HPDE6-E6E7 (cell line): ENCODE measurements at regions not wholly inside any gene's neighbourhood (a gene's known extent, or its start where the extent isn't known, plus 50 kb on each side); places are given as distances from the start of the nearest gene placed in this dataset.

Experiments used
- DNase-seq: peaks from one replicate; pipeline ENCODE4 v3.0.0; 2011; ENCODE audit warnings: missing footprints; ENCODE audit errors: extremely low spot score

DNA sequence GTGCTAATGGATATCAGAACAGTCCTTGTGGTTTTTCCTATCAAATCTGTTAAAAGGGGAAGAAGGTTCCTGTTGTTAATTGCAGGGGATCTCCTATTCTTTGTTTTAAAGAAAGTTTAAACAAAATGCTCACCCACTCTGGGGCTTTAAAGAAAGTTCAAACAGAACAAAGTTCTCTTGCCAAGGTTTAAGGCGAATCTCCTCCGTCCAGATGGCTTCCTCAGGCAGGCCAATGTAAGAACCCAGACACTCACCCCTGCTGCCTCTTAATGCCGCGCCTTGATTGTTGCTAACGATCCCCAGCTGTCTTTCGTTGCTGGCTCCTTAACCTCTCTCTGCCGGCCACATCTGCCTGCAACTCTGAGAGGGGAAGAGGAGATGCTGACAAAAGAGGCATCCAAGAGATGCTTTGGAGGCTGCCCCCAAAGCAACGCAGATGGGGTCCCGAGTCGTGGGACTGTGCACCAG lies 235.0 kb upstream of the PRDM1 start:
- DNase-seq = no peak

DNA sequence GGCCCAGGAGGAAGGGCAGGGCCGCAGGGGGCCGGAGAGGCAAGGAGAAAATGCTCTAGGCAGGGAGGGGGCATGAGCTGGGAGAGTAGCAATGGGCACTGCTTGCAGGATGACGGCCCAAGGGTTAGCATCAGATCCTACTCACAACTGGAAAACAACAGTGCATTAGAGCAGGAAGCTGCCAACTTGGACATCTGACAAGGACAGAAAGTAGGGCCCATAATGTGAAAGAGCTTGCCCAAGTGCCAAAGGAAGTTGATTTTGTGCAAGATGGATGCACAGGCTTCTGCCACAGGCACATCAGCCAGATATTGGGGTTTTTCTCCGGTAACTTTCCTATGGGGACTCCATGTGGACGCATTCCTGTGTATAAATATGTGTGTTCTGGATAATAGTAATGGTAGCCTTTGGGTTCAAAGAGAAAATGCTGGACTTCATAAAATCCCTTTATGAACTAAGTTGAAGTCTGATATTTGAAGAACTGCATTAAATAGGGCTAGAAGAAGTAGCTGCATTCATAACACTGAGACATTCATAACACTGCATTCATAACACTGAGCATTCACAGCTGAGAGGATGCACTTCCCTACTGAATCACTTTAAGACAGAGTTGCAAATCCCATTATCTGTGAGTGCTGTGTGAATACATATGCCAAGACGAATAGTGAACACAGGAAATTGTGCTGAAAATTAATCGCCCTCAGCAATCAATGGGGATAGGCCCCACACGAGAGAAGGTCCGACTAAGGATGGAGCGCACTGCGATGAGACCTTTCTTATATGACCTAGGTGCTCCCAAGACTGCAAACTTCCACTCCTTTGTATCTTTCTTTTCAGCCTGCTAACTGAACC lies 235.6 kb upstream of the PRDM1 start:
- DNase-seq = no peak

DNA sequence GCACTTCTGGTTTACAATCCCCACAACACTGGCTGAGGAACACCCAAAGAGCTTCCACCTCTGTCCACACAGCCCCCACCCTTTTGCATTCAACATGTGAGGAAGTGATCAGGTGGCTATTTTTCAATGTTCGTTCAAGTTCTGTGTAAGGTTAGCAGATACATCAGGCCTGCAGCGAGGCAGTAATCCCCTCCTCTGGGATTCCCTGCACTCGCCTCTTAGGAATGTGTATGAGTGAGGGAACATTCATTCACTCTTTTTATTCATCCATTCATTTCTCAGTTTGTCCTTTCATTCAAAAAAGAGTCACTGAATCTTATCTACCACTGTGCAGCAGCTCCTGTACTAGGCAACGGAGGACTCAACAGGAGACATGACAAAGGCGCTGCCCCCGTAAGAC lies 236.4 kb upstream of the PRDM1 start:
- DNase-seq = no peak

DNA sequence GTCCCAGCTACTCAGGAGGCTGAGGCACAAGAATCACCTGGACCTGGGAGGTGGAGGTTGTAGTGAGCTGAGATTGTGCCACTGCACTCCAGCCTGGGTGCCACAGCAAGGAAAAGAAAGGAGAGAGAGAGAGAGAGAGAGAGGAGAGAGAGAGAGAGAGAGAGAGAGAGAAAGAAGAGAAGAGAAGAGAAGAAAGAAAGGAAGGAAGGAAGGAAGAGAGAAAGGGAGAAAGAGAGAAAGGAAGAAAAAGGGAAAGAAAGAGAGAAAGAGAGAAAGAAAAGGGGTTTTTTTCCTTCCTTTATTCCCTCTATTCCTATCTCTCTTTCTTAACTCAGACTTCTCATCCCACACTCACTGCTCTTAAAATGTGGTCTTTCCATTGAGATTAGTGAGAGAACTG lies 238.7 kb upstream of the PRDM1 start:
- no peak for DNase-seq

DNA sequence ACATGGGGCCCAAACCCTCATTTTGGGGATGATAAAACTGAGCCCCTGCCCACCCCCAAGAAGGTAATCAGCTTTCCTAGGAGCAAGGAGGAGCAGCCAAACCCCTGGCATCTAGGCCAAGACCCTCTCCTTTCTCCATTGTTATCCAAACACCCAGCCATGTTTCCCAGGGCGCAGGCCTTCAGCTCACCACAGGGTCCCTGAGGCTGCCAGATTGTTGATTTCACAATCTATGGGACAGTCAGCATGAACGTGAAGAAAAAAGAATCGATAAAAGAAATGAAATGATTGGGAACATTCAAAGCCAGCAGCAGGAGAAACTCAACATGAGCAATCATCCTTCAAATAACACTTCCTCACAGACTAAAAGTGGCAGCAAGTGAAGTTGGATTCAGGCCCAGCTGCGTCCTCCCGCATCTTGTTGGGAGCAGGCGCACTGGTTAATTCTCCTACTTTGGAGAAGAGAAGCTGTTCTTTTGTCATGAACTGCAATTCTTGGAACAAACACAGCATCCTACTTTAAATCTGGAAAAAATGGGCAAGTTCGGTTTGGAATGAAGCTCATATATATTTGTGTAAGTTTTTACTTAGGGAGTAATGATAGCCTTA lies 241.8 kb upstream of the PRDM1 start:
- DNase-seq = no peak

DNA sequence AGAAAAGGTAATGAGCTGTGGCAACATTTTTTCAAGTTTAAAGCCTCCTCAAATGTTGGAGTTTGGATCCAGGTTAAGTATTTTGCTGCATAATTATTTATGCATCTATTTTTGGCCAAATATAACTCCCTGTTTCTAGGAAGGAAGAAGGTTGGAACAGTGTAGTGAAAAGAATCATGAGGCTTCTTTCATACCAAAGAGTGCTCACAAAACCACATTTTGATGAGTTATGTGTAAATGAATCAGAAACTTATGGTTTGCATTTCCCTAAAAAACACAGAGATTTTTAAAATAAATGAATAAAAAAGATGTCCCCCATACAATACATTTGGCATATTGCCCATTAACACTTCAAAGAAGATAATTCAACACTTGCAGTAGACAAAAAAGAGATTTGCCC lies 246.9 kb upstream of the PRDM1 start:
- no peak for DNase-seq

DNA sequence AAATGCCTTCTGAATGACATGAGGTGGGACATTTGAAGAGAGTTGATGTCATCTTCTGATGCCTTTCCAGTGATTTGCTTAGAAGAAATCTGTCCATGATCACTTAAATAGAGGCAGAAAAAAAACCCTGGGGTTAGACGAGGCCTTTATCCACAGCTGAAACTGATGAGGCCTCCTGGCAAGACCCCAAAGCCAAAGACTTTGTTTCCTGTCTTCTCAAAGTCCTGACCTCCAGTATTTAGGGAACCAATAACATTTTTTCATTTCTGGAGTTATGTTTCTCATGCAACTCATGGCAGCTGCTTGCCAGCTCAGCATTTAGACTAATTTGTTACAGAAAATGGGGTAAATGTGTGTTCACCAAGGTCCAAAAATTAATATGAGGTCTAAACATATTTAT lies 248.0 kb upstream of the PRDM1 start:
- no peak for DNase-seq

DNA sequence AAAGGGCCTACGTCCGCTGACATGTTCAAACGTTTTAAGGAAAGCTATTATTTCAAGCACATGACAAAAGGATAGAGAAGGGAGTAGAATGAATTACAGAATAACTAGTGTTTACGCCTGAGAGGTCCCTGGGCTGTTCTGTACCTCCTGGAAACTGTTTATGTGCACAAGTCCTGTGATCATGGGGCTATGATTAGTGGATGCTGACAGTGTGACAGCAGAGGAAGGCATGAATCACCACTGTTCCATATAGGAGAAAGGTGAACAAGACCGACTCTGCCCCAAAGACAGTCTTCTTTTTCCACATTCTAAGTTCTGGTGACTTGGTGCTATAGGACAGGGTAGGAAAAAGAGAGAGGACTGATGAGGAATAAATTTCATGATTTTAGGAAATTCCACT lies 249.2 kb upstream of the PRDM1 start:
- no peak for DNase-seq

DNA sequence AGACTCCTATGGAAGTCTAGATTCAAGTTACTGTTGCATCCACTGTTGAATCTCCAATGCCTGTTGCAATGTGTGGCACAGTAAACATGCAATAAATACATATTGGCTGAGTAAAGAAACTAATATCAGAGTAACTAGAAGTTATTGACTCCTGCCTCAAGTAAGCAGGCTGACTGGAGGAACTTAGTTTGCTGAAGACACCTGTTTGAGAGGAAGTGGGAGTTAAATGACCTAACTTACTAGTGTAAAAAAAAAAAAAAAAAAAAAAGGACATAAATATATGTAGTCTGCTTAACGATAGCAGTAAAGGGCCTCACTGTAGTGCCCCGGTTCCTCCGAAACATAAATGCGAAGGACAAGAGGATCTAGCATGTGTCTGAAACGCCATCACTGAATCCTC lies 249.8 kb upstream of the PRDM1 start:
- DNase-seq = no peak

DNA sequence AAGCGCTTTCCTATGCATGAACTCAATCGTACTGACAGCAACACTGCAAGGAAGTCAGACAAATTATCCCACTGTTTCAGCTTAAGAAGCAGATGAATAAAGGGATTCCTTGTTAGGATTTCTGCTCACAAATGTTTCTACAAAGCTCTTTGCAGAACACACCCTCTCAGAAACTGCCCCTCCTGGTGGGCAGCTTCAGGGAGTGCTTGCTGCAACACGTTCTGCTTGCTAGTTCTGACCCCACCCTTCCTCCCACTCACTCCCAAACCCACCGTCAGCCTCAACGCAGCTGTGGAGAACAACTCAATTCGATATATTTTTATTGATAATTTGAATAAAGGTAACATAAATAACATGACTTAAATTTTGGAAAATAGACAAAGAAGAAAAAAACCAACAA lies 250.8 kb upstream of the PRDM1 start:
- DNase-seq = peak; percentile 33

DNA sequence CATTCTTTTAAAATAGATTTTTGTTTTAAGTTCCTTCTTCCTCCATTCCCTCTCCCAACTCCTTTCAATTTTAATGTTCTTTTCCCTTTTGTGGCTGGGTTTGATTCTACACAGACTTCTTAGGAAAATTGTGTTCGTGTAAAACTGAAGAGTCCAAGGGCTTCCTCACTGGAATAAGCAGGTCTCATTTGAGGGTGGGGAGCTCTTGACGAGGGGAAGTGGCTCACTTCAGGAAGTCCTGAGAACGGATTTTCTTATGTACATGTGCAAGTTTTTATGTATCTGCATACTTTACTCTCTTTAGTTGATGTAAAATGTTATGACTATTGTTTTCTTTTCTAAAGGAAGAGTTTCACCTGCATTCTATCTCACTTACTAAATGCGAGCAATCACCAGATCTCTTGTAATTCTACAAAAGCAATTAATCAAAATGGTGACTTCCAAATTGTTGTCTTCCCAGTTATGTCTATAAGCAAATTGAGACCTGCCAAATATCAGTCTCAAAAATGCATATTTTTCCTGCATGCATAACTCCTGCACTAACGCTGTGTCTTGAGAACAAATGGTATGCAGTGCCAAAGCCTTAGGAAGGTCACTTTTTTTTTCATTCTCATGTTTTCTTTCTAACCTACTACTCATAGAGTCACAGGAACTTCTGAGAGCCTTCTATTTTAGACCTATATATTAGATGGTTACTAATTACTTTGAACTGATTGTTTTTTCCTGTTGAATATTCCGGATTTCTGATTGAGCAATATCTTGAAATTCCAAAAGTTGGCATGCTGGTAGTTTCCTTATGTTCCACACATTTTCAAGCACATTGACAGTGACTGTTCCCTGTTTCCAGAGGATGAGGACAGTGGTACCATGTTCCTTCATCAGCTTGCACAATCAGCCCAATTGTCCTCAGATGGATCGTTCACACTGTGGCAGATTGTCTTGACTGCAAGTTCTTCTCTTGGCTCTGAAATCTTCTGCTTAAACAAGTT lies 251.9 kb upstream of the PRDM1 start:
- DNase-seq = no peak

DNA sequence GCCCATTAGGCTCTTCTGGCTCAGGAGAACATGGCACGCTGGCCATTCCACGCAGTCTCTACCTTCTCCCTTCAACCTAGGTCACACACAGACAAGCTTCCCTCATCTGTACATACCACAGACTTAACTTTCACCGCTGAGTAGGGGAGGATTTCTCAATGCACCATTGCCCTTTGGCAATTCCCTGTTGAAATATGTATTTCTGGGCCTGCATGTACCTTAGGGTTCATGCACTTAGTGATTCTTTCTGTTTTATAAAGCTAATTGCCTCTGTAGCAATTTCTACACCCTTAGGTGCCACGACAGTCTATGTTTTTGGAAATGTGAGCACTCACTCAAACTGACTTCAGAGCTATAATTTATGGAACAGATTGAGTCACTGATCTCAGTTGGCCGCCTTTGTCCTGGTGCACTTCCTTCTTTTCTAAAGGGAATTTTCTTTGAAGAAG lies 253.8 kb upstream of the PRDM1 start:
- no peak for DNase-seq

DNA sequence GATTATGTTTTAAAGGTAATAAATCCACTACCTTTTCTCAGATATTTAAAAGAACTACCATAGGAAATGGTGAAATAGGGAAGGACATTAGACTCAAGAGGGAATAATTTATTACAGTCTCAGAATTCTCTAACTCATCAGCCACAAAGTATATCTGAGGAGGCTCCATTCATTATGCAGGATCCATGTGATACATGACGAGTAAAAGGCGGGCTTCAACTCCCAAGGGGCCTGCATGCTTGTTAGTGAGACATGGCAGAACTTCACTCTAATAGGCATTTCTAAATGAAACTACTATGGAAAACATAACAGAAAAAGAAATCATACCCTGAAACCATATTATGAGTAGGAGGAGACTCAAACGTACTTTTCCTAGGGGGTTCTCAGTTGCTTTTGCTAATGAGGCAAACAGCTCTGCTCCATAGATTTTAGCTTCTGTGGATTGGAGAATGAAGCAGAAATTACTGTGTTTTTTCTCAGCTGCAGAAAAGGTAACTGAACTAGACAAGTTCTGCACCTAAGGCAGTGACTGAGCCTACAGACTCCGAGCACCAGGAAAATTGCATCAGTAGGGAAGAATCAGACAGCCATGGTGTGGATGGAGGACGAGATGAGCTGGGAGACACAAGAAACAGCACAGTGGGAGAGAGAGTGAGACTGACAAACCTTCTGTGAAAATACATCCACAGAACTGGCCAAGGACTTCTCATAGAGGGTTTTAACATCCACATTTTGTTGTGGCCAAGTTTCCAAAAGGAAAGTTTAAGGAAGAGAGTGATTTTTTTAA lies 254.6 kb upstream of the PRDM1 start:
- DNase-seq = no peak

DNA sequence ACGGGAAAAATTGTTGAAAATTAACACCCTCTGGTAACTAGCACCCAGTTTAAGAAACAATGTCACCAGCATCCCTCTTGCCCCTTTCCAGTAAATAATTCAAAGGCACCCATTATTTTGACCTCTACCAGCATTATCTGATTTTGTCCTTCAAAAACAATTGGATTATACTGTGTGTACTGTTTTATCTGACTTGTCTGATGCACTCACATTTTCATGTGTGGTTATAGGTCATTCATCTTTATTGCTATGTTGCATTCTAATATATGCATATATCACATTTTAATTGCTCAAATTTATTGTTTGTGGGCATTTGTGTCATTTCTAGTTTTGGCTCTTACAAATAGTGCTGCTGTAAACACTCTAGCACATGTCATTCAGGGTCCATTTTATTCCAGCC lies 260.9 kb upstream of the PRDM1 start:
- no peak for DNase-seq

DNA sequence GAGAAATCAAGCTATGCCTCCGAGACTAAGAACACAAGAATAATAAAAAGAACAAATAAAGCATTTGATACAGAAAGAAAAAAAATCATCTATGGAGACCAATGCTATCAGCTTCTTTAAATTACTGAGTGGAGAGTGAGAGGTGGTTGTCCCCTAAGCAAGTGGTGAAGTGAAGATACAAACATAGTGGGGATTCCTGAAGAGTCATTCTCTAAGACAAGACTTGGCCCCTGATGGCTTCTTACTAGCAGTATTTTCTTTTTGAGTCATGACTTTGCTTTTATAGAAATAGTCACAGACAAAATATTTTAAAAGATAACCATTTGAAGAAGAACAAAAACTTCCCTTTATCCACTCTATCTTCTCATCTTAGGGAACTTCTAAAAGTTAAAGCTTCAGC lies 261.4 kb upstream of the PRDM1 start:
- DNase-seq = no peak

DNA sequence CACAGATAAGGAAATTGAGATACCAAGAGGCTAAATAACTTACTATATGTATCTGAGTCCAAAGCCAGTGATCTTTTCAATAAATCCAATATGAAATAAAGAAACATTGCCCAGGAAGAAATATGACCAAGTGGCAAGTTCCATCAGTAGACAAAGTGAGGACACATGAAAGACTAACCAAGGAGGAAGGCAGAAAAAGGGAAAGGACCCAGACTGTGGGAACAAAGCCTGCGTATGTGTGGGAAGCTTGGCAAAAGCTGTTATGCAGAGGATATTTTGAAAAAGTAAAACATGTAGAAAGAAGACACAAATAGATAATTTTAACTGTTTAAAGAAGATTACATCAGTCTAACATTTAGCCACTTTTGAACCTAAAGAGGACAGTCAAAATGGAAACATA lies 264.4 kb upstream of the PRDM1 start:
- no peak for DNase-seq

DNA sequence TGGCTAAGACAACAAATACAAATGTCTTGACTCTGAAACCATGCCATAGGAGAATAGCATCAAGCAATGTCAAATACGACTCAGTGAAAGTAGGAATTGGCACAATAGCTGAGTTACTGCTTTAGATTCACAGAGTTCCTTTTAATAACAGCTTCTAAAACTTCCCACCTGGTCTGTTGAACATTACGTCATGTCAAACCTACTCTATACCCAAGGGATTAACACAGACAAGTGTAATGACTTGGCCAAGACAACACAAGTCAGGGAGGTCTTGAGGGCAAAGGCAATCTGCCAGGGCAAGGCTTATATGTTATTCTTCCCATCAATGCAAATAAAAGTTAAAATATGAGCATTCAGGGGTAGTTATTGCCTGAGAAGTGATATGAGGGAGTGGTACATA lies 265.1 kb upstream of the PRDM1 start:
- no peak for DNase-seq

DNA sequence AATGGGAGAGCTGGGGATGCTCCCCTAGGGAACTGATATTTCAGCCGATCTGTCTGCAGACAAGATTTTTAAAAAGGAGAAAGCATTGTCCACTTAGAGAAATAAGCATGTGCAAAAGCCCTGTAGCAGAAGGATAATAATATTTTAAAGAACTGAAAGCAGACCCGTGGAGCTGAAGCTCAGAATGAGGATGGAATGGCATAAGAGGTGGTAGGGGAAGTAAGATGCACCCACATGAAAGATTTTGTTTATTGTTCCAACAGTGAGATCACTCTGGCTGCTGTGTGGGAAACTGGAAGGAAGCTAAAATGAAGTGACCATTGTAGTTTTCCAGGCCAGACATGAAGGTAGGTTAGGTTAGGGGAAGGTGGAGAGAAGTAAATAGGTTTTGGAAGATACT lies 266.4 kb upstream of the PRDM1 start:
- DNase-seq = no peak

DNA sequence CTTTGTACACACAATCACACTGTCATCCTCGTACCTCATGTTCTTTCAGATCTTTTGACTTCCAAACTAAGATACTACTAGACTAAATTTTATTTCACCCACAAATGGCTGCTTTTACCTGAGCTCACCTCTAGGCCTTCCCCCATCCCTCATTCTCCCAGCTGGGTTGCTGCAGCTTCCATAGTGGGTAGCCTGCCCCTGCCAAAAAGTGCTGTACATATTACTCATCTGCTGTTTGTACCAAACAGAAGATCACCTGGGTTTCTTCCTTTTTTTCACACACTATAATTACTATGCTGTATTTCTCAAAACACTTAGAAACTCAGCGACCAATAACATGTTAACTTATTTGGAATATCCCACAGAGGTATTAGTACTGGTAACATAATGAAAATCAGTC lies 267.6 kb upstream of the PRDM1 start:
- DNase-seq = no peak

DNA sequence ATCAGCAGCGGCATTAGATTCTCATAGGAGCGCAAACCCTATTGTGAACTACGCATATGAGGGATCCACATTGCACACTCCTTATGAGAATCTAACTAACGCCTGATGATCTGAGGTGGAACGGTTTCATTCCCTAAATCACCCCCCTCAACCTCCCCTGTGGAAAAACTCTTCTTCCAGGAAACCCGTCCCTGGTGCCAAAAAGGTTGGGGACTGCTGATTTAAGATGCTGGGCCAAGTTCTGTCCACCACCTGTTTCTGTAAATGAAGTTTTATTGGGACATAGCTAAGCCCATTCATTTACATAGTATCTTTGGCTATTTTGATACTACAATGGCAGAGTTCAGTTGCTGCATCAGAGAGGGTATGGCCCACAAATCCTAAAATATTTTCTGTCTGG lies 268.2 kb upstream of the PRDM1 start:
- DNase-seq = no peak

DNA sequence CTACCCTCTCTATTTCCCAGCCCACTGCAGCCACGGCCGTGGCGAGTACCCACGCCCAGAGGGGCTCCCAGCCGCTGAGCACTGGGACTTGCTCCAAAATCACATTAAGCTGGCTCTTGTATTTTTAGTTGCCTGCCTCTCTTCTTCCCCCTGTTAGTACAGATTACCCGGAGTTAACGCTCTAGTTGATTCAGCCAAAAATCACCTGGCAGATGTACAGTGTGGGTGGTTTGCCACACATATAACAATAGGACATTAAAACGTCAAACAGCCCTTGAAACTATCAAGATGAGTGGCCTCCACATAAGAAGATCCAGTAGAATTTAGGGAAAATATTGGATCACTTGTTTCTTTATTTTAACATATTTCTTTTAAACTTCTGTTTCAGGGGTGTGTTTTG lies 268.8 kb upstream of the PRDM1 start:
- no peak for DNase-seq
